ENCODE measurements at regions not wholly inside any gene's neighbourhood (a gene's known extent, or its start where the extent isn't known, plus 50 kb on each side); places are given as distances from the start of the nearest gene placed in this dataset.

DNA sequence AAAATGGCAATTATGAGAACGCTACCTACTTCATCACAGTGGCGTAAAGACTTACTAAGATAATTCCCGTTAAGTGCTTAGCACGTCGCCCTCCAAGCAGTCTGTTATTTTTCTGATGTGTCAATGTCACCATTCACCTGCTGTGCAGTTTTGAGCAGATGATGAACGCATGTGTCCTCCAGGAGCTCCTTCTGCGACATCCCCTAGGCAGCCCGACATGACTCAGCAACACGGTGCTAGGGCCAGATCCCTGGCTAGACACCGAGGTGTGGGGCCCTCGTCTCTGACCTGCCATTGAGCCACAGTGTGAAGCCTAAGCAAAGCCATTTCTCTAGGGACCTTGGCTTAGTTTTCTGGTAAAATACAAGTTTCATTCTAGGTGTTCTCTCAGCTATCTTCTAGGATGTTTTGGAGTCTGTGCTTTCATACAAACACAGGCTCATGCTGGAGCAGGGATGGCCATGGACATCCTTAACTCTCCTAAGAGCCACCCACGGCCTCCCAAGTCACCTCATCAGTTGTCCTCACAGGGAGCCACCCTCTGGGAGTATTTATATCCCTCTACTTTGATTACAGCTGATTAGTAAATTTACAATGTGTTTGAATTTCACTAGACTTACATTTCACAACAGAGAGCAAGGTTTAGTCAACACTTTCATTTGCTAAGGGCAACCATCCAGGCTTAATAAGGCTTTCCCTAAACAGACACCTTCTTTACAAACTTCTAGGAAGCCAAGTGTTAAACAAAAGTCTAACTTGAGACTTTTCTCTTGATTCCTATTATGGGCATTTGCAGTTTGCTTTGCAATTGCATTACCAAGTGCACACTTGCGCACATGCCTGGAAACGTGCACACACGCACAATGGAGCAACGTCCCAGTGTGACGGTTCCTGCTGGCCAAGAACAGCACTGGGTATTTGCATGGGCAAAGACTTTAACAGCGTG is 376.8 kb upstream of the ID2 start:
- DNase-seq (ENCODE audit: low read depth in 3 of 3): no peak

DNA sequence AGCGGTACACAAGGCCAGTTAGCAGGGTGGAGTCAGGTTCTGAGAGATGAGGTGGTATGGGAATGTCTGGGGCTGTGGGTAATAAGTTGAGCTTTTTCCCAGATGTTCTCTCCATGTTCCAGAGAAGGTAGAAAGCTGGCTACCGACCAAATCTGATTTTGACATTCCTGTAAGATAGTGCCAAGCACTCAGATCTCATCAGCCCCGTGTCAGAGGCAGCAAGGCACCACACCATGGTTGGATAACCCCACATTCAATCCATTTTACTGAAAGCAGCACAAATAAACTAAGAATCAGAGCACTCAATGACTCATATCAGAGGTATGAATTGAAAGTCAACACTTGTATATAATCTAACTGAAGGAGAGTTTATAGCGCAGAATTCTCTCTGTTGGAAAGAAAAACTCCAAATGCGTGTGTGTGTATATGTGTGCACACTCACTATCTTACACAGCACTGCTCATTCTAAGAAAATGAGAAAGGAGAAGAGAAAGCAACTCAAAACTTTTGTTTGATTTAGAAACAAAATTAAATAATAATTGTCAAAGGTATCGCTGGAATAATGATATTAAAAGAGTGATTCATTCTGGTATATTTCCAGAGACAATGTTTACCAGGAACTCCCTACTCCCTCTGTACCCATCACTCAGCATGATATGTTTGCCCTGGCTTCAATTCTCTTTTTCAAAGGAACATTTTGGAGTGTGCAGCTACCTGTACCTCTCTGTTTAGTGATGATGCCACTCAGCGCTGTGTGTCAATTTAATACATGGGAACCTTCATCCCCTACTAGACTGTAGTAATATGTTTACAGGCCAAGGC is 375.1 kb upstream of the ID2 start:
- DNase-seq (ENCODE audit: low read depth in 3 of 3): no peak

DNA sequence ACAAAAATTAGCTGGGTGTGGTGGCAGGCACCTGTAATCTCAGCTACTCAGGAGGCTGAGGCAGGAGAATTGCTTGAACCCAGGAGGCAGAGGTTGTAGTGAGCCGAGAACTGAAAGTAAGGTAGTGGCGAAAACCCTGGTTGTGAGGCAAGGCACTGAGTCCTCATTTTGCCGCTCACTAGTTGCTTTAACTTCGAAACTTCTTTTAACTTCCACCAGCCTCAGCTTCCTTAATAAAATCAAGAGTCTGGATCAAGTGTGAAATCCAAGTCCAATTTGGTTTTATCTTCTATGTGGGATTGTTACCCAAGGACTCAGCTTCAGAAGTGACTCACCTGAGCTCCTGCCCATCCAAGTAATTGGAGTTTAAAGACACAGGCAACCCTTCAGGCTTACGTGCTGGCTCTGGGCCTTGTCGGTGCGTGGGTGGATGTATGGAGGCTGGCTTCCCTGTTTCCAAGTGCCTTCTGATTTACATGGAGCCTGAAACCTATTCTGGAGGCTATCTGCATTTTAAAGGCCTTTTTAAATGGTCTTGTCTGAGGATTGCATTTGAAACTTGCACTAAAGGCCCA is 374.2 kb upstream of the ID2 start:
- DNase-seq (ENCODE audit: low read depth in 3 of 3): no peak

DNA sequence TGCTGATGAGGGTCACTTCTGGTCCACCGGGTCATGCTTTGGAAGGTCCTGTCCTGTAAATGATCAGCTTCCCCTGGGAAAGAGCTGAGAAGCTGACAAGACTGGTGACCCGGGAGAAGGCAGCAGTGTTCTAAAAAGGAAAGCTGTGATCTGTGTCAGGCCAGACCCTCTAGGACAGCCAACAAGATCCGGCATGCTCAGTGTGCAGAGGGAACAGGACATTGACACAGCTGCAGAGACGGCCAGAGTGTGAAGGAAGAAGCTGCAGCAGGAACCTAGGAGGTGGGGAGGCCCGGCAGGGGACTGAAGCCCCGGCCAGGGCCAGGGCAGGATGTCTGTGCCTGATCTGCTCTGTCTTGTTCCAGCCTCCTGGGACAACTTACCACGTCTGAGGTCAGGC is 372.7 kb upstream of the ID2 start:
- no peak for DNase-seq (ENCODE audit: low read depth in 3 of 3)

DNA sequence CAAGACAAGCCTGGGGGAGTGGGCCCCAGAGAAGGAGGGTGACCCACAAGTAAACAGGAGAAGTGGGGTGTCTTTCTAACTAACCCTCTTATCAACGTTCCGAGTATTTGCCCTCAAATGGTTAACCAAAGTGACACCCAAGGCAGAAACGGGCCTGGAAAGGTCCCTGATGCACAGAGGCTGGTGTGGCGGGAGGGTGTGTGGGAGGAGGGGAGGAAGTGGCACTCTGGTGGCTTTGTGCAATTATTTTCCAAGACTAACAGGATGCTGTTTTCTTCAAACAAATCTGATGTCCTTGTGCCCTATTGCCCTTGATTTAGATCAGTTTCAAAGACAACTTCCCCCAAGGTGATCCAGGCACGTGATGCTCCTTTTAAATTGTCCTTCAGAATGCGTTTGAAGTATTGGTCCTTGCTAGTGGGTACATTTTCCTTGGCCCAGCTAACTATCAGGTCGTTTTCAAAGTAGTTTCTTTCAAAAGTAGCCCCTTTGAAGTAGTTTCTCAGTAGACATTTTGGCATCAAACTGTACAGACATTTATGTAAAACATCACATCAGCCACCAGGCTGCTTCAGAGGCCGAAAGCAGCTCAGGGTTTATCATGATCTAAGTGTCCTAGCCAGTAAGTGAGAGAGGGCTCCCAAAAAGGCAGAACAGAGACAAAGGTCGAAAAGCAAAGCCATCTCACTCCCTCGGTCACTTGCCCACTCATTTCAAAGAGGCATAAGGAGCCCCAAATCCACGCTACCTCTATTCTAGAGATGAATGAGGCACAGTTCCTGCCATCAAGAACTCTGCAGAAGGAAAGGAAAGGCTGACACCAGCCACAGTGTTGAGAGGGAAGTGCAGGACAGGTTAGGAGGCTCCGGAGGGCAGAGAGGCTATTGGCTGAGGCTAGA is 371.1 kb upstream of the ID2 start:
- DNase-seq (ENCODE audit: low read depth in 3 of 3): peak in 1 of 3 experiments; percentile 49

DNA sequence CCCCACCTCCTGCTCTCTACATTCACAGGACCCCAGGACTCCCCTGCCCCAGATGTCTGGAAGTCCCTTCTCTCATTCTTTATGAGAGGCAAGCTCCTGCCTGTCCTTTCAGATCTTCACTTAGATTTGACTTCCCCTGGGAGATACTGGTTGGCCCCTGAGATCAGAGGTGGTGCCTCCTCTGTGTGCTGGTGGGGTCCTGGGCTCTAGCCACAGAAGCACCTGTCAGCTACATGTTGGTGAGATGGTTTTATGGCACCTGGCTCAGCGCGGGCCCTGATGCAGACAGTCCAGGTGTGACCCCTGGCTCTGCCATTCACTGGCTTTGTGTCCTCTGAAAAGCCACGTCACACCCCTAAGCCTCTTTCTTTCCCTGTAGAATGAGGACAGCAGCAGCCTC is 369.6 kb upstream of the ID2 start:
- DNase-seq (ENCODE audit: low read depth in 3 of 3): no peak

DNA sequence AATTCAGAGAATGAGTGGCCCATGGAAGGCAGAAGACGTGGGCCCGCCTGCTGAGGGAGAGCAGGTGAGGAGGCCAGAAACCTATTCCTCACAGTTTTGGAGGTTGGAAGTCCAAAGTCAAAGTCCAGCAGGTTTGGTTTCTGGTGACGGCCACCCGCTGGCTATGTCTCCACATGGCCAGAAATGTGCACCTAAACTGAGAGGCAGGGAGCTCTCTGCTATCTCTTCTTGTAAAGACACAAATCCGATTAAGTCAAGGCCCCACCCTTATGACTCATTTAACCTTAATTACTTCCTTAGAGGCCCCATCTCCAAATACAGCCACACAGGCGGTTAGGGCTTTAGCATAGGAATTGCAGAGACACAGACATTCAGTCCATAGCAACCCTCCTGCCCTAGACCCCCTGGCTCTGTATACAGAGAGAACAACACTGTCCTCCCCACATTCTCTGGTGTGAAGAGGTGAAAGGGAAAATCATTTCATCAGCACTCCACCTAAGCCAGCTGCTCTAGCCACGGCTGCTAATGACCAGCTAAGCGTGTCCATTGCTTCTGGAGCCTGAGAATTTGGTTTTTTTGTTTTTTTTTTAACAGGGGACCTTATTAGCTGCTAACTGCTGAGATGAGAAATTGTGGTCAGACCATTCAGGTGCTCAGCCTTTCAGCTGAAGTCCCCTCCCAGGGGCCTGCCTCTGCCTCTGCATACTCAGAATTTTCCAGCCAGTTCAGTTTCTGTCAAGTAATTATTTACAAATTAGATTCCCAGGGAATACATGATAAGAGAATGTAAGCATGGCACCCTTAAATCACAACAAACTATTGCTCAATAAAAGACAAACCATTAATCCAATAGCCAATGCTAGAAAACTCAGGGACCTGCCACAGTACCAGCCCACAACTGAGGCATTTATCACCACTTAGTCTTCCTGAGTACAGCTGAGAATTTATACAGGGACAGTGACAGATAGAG is 368.7 kb upstream of the ID2 start:
- no peak for DNase-seq (ENCODE audit: low read depth in 3 of 3)

DNA sequence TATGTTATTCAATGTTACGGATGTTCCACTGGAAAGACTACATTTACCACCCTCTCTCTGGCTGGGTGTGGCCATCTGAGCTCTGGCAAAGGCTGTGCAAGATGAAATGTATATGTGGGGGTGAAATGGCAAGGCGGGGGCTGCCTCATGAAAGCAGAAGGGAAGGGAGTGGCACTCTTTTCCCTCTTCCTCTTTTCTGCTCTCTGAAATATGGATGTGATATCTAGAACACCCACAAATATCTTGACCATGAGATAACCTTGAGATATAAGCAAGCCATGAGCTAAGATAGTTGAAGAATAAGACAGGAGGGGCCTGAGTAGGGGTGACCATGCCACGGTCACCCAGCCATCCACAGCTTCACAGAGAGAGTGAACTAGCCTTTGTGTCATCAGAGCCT is 367.8 kb upstream of the ID2 start:
- DNase-seq (ENCODE audit: low read depth in 3 of 3): no peak

DNA sequence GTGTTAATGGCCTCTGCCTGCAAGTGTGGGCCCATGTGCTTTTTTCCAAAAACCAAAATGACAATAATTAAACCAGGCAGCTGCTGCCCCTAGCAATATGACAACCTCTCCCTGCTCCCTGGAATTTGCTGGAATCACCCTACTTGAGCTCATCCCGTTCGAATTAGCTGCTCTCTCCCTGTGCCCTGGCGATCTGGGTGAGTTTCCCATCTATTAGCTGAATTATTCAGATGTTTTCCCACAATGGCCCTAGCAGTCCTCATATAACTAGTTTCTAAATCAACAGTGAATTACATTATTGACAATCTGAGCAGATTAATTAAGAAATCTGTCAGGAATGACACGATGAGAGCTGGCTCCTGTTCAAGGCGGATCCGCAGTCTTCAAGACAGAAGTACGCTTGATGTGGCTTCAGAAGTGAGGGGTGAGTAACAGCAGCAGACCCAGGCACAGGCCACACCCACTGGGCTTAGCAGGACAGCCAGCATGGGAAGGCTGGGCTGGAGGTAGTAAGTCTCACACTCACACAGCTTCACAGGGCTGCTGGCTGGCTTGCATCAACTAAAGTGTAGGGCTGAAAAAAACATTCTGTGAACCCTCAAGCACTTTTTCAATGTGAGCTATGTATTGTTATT is 366.2 kb upstream of the ID2 start:
- no peak for DNase-seq (ENCODE audit: low read depth in 3 of 3)

DNA sequence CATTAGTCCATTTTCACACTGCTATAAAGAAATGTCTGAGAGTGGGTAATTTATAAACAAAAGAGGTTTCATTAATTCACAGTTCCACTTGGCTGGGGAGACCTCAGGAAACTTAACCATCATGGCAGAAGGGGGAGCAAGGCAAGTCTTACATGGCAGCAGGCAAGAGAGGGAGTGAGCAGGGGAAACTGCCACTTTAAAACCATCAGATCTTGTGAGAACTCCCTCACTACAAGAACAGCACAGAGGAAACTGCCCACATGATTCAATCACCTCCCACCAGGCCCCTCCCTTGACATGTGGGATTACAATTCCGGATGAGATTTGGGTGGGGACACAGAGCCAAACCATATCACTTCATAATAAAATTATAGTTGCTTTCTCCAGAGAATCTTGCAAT is 365.5 kb upstream of the ID2 start:
- DNase-seq (ENCODE audit: low read depth in 3 of 3): no peak

DNA sequence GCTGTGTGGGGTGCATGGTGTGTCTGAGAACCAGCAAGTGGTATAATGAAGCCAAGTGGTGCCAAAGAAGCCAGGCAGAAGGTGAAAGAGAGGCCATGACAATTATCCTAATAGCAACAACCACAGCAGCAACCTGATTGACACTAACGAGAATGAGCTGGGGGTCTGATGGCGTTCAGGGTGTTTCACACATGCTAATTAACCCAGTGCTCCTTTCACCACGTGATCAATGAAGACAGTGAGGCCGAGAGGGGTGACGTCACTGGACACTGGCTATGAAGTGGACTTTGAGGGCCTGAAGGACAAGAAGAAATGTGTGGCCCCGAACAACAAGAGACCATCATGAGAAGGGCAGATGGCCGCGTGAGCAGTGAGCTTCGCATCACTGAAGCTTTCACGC is 364.4 kb upstream of the ID2 start:
- no peak for DNase-seq (ENCODE audit: low read depth in 3 of 3)

DNA sequence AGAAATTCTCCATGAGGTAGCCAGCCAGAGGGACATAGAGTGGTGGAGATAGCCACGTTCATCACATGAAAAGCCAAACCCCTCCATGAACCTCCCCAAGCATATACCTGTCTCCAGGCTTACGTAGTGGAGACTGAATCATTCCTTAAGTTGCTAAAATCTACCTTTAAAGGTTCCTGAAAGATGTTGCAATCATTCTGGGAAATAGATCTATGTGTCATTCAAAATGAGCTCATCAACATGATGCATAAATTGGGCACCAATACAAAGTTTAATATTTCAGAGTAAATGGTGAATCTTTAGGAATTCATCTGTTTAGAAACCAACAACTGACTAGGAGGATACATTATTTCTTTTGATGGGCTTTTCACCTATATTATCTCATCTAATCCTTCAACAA is 362.6 kb upstream of the ID2 start:
- DNase-seq (ENCODE audit: low read depth in 3 of 3): no peak

DNA sequence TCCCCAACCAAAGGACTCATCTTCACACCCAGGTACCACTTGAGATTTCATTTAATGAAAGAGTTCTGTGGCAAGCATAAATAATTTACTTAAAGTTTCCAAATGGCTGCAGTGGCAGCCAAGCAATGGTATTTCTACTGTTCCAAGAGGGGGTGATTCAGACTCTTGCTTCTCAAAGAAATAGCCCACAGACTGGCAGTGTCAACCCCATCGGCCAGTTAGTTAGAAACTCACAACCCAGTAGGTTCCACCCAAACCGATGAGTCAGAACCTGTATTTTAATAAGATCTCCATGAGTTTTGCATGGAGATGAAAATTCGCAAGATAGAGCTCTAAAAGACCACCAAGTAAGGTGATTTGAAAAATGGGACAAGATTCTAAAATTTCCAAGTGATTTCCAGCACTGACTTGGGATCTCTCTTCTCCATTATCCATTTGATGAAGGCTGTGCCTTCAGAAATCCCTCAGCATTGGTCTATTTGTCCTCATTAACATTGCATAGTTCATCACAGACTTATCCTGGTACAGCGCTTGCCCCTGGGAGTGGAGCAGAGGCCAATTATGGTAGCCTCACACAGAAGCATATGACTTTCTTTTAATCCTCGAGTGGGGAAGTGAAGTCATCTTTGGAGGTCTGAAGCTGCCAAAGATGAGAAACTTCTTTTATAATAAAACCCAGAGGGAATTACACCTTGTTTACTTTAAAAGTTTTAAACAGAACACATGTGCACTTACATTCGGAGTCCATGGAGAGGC is 361.4 kb upstream of the ID2 start:
- no peak for DNase-seq (ENCODE audit: low read depth in 3 of 3)

DNA sequence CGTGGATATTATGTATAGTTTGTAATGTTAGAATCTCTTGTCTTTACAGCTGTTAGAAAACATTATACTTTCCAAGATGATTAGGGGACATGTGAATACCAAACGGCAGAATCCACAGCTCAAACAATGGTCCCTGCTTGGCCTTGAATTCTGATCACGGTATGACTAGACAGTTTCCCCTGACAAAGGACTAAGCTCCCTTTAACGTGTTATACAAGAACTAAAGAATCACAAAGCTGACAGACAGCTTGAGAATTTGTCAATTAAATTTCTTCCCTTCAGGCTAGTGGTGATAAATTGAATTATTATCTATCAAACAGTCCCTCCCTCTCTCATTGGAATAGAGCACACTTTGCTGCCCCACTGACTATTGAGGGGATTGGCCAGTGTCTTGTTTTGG is 359.2 kb upstream of the ID2 start:
- no peak for DNase-seq (ENCODE audit: low read depth in 3 of 3)

DNA sequence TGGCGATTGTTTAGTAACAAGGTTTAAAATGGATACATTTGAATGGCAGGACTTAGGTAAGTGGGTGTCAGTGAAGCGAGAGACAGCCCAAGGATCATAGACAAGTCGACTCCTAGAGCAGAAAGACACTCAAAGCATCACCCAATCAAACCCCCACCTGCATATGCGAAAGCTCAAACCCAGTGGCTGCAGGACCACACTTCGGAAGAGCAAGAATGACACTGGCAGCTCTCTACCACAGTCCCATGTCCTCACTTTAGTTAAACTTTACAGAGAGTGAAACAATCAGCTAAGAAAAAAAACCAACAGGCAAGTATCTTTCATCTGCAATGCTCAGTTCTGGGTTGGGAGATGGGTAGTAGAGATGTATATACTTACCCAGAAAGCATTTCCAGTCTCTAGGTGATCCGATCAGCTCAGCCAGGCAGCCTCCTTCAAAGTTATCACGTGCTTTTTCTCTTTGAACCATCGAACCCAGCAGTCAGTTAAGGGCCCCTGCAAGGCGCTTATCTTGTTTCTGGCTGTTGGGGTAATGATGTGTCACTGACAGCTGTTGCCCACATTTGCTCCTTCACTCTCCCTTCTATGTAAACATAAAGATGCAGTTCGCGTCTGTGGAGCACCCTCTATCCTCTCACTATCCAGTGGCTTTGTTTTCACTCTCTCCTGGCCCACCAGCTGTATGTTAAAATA is 357.5 kb upstream of the ID2 start:
- DNase-seq (ENCODE audit: low read depth in 3 of 3): no peak

DNA sequence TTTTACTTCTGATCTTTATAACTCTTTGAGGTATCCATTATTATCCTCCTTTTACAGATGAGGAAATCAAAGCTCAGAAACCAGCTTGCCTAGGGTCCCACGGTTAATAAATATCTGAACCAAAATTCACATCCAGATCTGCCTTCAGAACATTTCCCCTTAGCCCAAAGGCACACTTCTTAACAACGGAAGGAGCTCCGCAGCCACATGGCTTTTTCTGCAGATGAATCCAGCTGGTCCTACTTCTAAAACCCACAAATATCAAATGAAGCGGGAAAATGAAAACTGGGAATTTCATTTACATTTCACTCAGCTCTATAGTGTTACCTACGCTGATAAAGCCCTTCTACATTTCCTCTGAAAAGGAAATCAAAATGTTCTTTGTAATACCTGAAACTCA is 357.0 kb upstream of the ID2 start:
- DNase-seq (ENCODE audit: low read depth in 3 of 3): no peak

DNA sequence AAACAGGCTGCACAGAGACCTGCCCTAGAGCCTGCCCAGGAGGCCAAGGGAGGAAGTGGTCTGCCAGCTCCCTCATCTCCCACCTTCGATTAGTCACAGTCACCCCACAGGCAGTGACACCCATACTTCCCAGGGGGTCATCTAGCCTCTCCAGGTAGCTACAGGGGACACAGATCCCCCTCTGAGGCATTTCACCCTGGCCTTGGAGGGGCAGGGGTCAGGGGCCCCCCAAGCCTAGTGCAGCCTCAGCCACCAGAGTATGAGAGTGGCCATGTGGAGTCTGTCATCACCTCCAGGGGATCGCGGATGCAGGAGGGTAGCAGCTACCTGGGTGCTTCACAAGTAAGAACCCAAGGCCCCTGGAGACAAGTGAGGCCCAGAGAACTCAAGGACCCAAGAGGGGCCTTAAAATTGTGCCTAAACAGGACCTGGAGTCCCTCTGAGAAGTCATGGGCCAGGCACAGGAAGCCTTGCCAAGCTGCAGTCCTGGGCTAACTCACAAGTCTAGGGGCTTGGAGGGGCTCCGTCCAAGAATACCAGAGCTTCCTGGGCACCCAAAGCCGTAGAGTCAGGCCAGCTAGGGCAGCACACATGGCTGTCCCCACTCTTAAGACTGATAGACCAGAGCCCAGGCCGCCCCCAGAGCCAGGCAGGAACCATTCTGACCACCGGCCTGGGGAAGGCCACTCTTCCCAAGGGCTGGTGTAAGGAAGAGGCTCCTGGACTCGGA is 354.3 kb upstream of the ID2 start:
- DNase-seq (ENCODE audit: low read depth in 3 of 3): no peak

DNA sequence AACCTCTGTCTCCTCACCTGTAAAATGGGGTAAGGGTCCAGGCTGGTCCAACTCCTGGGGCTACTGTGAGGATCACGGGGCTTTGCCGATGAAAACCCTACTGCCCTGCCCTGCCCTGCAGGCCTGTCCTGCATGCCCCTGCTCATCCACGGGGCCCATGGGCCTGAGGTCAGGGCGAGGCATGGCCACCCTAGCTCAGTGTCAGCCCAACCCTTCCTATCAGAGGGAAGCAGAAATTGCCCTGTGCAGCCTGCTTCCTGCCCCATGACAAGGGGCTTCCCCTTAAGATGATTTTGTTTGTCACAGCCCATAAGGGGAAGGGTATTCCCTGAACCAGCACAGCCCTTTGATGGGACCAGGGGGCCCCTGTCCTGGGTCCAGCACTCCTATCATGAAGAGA is 353.6 kb upstream of the ID2 start:
- DNase-seq (ENCODE audit: low read depth in 3 of 3): no peak
